ENCODE measurements at regions not wholly inside any gene's neighbourhood (a gene's known extent, or its start where the extent isn't known, plus 50 kb on each side); places are given as distances from the start of the nearest gene placed in this dataset.
"Not testable (repeated sequence)": the region's sequence is repeated elsewhere in the genome, so short reads cannot be mapped to it uniquely, and the experiment has no call there.

DNA sequence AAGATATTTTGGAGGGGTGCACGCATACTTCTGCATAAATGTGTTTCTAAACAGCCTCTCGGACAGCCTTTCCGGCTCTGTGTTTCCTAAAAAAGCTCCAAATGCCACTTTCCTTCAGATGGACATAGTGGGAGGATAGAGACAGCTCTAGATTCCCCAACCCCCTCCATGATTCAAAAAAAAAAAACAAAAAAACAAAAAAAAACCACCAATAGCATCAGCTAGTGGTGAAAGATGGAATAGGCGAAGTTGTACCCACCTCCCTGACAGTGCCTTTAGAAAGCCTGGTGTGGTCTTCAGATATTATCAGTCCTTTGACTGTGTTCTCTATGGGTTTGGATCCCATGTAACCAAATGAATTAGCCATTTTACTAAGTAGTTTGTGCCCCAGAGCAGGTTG is 94.1 kb downstream of the PHETA1 start:
- DNase-seq (ENCODE audit: low read depth, low spot score) = no peak

DNA sequence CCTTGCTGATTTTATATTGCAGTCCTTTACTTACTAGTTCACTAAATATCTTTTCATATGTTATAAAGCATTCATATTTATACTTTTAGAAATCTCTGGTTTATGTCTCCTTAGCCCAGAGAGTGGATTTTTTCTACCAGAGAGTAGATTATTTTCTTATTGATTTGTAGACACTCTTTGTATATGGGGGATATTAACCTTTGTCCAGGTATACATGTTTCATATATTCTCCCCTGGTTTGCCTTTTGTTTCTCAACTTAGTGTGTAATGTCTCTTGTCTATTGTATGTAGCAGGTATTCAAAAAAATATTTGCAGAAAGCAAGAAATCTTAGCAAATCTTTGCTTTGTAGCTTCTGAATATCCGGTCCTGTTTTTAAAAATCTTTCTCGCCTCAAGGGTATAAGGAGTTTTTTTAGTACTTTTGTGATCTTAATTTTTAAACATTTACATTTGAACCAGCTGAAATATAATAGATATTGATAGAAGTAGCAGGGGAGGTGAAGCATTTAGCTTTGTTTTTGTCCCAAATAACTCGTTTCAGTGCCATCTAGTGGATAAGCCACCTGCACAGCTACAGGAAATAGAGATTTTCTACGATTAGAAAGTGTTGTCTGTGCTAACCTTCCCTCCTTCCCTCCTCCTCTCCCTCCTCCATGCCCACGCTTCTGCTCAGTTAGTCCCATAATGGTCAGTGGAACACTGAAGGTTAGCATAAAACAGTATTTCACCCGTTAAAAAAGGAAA is 97.0 kb downstream of the PHETA1 start:
- DNase-seq (ENCODE audit: low read depth, low spot score) = no peak

DNA sequence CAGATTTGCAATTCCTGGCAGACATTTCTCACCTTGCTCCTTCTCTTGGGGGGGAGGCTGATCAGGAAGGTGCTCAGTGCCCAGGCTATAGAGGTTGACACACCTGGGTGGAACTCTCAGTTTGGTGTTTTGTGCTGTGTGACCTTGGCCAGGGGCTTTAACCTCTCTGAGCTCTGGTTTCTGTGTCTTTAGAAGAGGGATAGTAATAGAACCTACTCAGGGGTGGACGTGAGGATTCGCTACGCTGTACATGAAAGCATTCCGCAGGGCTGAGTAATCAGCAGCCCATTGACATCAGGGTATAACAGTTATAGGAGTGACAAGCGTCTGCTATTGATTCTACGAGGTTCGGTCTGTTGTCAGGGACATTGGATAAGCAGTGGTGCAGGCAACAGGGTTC is 98.1 kb downstream of the PHETA1 start:
- DNase-seq (ENCODE audit: low read depth, low spot score) = peak; percentile 65

DNA sequence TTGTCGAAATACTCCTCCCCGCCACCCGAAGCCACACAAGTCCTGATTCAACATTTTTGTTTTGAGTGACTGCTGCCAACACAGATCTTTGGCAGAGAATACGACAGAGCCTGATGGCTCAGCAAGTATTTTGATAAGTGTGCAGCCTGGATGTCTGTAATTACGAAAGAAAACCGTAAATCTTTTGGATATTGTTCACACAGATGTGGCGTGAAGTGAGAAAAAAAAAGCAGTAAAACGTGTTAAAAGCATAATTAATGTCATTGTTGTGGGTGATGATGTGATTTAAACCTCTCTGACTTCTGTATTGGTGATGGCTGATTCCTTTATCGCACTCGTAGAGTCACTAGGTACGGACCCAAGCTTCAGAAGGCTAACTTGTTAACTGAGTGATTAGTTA is 98.7 kb downstream of the PHETA1 start:
- DNase-seq (ENCODE audit: low read depth, low spot score) = no peak

DNA sequence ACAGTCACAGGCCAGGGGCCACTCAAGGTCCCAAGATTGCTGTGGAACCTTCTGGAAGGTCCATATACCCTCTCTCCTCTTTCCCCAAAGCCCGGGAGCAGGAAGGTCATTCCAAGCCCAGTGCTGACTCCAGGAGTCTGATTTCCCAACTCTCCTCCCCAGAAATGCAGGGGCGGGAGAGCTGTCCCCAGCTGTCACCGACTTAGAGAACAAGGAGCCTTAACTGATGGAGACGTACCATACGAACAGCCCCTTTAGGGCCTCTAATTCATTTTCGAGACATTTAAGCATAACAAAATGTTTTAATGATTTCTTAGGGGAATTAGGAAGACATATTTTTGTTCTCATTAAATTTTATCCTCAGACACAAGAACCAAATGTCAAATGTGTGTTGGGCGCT is 99.2 kb downstream of the PHETA1 start:
- no peak for DNase-seq (ENCODE audit: low read depth, low spot score)

DNA sequence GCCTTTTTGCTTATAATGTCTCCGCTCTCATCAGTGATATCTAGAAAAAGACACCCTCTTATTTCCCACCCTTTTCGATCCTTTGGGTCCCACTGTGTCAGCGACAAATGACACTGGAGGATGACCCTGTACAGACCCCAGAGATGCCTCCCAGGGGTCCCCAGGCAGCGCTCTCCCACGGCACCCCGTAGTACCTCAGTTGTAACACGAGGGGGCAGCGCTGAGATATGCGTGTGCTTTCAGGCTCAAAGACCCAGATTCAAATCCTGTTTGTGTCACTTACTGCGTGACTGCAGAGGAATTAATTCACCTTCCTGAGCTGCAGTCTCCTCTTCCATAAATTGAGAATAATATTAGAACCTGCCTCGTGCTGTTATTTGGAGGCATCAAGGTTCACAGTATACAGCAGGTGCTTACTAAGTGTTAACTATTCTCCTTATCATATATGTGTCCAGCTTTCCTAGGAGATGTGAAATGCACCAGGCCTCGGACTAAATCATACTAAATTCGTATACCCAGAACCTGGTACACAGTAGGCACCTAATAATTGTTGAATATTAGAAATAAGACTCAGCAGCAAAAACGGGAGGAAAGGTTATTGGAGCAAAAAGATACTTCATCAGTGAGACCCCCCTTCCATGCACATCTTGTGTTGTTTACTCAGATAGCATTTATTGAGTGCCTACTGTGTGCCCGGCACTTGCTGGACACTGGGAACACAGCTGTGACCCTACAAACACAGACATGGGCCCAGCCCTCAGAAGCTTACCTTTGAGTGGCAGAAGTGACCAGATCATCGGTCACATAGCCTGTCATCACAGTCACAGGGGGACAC is 99.9 kb downstream of the PHETA1 start:
- peak; percentile 58 for DNase-seq (ENCODE audit: low read depth, low spot score)

- DNase-seq (ENCODE audit: low read depth, low spot score) = no peak
These were observed 101.8 kb downstream of the PHETA1 start for GRCh38 chr12:111267144-111267543.

DNA sequence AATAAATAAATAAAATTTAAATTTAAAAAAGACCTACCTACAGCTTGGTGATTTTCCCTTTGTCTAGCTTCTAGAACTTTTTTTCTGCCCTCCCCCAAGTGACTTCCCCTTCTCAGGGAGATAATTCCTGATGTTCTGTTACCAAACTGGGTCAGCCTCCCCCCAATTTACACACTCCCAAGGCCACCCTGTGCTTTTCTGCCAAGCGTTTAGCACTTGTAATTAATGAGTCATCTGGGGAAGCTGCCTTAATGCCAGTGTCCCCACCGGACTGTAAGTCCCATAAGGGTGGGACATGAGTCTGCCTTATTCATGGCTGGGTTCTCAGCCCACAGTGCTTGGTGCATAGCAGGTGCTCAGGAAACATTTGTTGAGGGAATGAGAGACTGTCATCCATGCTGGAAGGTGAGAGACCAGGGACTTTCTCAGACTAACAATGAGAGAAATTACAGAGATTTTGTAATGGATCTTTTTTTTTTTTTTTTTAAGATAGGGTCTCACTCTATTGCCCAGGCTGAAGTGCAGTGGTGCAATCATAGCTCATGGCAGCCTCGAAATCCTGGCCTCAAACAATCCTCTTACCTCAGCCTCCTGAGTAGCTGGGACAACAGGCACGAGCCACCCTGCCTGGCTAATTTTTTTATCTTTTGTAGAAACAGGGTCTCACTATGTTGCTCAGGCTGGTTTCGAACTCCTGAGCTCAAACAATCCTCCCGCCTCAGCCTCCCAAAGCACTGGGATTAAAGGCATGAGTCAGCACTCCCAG is 106.8 kb downstream of the PHETA1 start:
- DNase-seq (ENCODE audit: low read depth, low spot score) = no peak

DNA sequence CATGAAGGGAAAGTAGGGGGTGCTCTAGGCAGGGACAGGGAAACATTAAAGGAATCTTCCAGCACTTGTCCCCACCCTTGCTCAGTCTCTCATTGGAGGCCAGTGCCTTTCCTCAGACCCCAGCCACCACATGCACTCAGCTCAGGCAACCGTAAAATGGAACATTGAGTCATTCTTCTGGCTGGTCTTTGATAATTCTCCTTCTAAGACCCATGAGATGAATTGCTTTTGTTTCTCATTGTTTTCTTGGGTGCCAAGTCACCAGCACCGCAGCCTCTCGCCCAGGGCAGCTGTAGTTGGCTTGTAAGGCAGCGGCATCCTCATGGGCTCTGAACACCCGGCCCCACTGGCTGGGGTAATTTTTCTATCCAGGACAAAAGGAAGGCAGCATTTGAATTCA is 108.2 kb downstream of the PHETA1 start:
- DNase-seq (ENCODE audit: low read depth, low spot score) = no peak

DNA sequence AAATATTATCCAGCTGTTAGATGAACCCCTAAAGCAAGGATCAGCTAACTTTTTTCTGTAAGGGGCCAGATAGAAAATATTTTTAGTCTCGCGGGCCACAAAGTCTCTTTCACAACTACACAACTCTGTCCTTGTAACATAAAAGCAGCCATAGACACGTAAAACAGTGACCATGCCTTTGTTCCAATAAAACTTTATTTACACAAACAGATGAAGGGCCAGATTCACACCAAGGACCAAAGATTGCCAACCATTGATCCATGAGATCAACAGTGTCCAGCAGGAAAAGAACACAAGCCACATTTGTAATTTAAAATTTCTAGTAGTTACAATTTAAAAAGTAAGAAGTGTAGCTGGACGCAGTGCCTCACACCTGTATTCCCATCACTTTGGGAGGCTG is 109.7 kb downstream of the PHETA1 start:
- DNase-seq (ENCODE audit: low read depth, low spot score) = no peak

DNA sequence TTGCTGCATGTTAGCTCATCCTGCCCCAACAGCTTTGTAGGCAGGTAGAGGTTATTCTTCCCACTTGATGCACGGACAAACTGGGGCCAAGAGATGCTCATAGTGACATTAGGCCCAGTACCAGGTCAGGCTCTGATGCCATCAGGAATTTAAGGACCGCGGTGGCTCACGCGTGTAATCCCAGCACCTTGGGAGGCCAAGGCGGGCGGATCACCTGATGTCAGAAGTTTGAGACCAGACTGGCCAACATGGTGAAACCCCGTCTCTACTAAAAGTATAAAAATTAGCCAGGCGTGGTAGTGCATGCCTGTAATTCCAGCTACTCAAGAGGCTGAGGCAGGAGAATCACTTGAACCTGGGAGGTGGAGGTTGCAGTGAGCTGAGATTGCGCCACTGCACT is 110.8 kb downstream of the PHETA1 start:
- not testable (repeated sequence) for DNase-seq (ENCODE audit: low read depth, low spot score)

DNA sequence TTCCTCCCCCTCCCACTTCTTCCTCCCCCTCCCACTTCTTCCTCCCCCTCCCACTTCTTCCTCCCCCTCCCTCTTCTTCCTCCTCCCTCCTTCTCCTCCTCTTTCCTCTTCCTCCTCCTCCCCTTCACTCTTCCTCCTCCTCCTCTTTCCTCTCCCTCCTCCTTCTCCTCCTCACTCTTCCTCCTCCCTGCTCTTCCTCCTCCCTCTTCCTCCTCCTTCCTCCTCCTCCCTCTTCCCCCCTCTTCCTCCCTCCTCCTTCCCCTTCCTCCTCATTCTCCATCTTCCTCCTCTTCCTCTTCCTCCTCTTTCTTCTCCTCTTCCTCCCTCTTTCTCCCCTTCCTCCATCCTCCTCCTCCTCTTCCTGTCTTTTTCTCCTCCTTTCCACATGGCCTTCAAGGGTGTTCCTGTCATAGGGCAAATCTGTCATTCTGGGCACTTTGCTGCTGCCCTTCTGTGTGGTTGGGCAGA is 111.4 kb downstream of the PHETA1 start:
- no peak for DNase-seq (ENCODE audit: low read depth, low spot score)

GRCh38 chr12:111256629-111257434 is 112.1 kb downstream of the PHETA1 start:
- DNase-seq (ENCODE audit: low read depth, low spot score) = no peak

GRCh38 chr12:111255261-111255660 is 113.6 kb downstream of the PHETA1 start:
- no peak for DNase-seq (ENCODE audit: low read depth, low spot score)

DNA sequence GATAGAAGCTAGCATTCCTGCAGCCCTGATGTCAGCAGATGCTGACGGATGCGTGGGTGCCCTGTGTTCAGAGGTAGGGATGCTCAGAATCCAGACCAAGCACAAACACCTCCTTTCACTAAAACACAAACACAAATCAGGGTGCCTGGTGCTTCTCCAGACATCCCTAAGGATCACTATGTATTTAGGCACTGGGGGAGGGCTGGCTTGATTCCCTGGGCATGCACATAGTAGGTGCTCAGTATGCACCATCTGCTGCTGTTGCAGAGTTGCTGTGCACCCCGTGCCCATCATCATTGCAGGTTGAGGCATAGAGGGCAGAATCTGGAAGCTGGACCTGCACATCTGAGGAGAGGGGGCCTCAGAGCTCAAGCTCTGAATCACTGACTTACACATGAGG is 114.8 kb downstream of the PHETA1 start:
- no peak for DNase-seq (ENCODE audit: low read depth, low spot score)

GRCh38 chr12:111253213-111253612 is 115.7 kb downstream of the PHETA1 start:
- no peak for DNase-seq (ENCODE audit: low read depth, low spot score)

GRCh38 chr12:111251787-111252186 is 117.1 kb downstream of the PHETA1 start:
- no peak for DNase-seq (ENCODE audit: low read depth, low spot score)

DNA sequence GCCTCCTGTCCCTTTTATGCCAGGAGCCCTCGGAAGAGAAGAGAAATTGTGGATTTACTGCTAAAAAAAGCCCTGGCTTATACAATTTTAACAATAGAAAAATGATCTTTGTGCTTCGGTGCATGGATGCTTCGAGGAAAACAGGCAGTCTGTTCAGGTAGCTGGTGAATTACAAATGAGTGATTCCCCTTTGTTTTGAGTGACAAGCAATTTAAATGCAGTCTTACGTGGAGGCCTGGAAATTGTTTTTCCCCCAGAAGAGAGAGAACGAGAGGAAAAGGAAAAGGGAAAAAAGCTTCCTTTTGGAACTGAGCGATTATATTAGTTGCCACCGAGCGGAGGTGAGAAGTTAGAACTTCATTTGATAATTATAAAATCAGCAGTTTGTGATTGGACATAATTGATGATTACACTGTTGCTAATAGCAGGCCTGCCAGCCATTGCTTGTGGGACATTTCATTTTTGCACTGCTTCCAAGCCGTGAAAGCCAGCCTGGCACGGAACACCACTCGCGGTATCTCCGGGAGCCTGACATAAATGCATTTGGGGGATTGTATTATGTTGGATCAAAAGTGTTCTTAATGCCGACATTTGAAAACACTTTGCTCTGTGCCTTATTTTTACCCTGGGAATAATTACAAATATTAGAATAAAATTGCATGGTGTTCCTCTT is 117.7 kb downstream of the PHETA1 start:
- DNase-seq (ENCODE audit: low read depth, low spot score) = no peak

GRCh38 chr12:111250251-111250881 is 118.5 kb downstream of the PHETA1 start:
- DNase-seq (ENCODE audit: low read depth, low spot score) = no peak

DNA sequence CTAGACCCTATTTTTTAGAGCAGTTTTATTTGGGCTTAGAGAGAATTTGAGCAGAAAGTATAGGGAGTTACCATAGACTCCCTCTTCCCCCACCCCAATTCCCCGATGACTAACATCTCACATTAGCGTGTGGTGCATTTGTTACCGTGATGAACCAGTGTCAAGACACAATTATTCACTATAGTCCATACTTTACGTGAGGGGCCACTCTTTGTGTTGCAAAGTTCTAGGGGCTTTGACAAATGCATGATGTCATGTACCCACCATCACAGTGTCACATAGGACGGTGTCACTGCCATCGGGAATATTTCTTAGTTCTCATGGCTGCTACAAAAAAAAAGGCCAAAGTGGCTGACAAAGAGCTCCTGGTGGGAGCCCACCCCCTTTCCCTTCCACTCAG is 119.1 kb downstream of the PHETA1 start:
- no peak for DNase-seq (ENCODE audit: low read depth, low spot score)
